ENCODE measurements at regions not wholly inside any gene's neighbourhood (a gene's known extent, or its start where the extent isn't known, plus 50 kb on each side); places are given as distances from the start of the nearest gene placed in this dataset.

GRCh38 chr16:73428121-73428520 is 380.2 kb upstream of the ZFHX3 start:
- H3K36me3 ChIP-seq (ENCODE audit: control insufficient read depth in 2 of 4, insufficient read depth in 4 of 4, low read length in 3 of 4): no peaks in the 10 kb centered on the region
- no peak overlapping the region for H2AFZ ChIP-seq (ENCODE audit: low read length)
- H3K23ac ChIP-seq (ENCODE audit: insufficient read length): no peak overlapping the region
- no peak overlapping the region for H3K27ac ChIP-seq (ENCODE audit: low read depth, low read length)
- ChIA-PET POLR2A (ENCODE audit: partially characterized antibody) (no interaction called here), CTCF (ENCODE audit: partially characterized antibody) (interaction anchor here (0.6 kb wide), 1 partner anchor 54 kb away, joined by 3 read pairs; no protein-coding TSS in a partner anchor)
- H3K4me2 ChIP-seq (ENCODE audit: insufficient read depth in 1 of 2, low read depth in 2 of 2, low read length in 2 of 2): no peak overlapping the region
- no peak overlapping the region for H2BK20ac ChIP-seq (ENCODE audit: low read length)
- no peak overlapping the region for H3K56ac ChIP-seq (replicated peaks; ENCODE audit: insufficient read length, low read depth, low read length)
- H3K4me3 ChIP-seq (ENCODE audit: extremely low read depth in 1 of 4, insufficient read depth in 2 of 4, low read depth in 3 of 4, low read length in 4 of 4): no peak overlapping the region
- no peak for FAIRE-seq
- H2BK120ac ChIP-seq (replicated peaks; ENCODE audit: low read depth, low read length): no peak overlapping the region
- no peak overlapping the region for H2BK15ac ChIP-seq (ENCODE audit: low read length)
- 88% methylated on average over 6 of the region's 10 CpGs; no CpG with 5 or more reads in 1 of the 2 experiments for WGBS, 2 experiments (ENCODE audit: extremely low coverage in 1 of 2, insufficient coverage in 1 of 2, insufficient read length in 1 of 2, insufficient replicate concordance in 2 of 2, low coverage in 1 of 2, low lambda C conversion rate in 2 of 2, missing lambda C conversion rate in 1 of 2)
- no peaks in the 10 kb centered on the region for H3K23me2 ChIP-seq (ENCODE audit: low read depth, low read length)
- H4K91ac ChIP-seq (replicated peaks; ENCODE audit: insufficient read length, low read length): no peak overlapping the region
- no peak overlapping the region for H3K4ac ChIP-seq (replicated peaks; ENCODE audit: insufficient read length, low read depth, low read length)
- H2AK5ac ChIP-seq (ENCODE audit: low read depth, low read length): no peak overlapping the region
- no peak overlapping the region for H3K14ac ChIP-seq (ENCODE audit: insufficient read length)
- no peaks in the 10 kb centered on the region for H4K20me1 ChIP-seq (replicated peaks in 1 of 2; ENCODE audit: control insufficient read depth in 1 of 2, insufficient read depth in 2 of 2, low read length in 2 of 2)
- no peaks in the 10 kb centered on the region for H3K79me2 ChIP-seq (ENCODE audit: control insufficient read depth in 1 of 2, insufficient read depth in 2 of 2, low read length in 2 of 2)
- no peaks in the 10 kb centered on the region for H3K27me3 ChIP-seq (replicated peaks in 1 of 4; ENCODE audit: control insufficient read depth in 3 of 4, extremely low read depth in 1 of 4, insufficient read depth in 3 of 4, low read length in 3 of 4)
- H2BK12ac ChIP-seq (ENCODE audit: low read depth, low read length): no peak overlapping the region
- H3K18ac ChIP-seq (ENCODE audit: extremely low read depth, low read length): no peak overlapping the region
- H4K5ac ChIP-seq (ENCODE audit: insufficient read length, low read depth, low read length): no peak overlapping the region
- no peaks in the 10 kb centered on the region for H3K79me1 ChIP-seq (ENCODE audit: low read depth, low read length)
- DNase-seq (ENCODE audit: low read depth in 1 of 2, low spot score in 2 of 2): no peak
- no peaks in the 10 kb centered on the region for H3K9me3 ChIP-seq (ENCODE audit: insufficient read depth in 2 of 2, low read depth in 1 of 2, low read length in 1 of 2)
- peaks cover 0 to 8% (median 4%) of the 10 kb centered on the region in 4 experiments; a peak in 4 of 7 replicates for H3K4me1 ChIP-seq (replicated peaks in 1 of 4; ENCODE audit: control insufficient read depth in 3 of 4, insufficient read depth in 4 of 4, low read length in 3 of 4)
- H3K9ac ChIP-seq (replicated peaks in 1 of 4; ENCODE audit: extremely low read depth in 1 of 4, low read depth in 3 of 4, low read length in 3 of 4): no peak overlapping the region
- no peak overlapping the region for H2BK5ac ChIP-seq (ENCODE audit: low read depth, low read length)
- no peak overlapping the region for H4K8ac ChIP-seq (ENCODE audit: extremely low read depth, insufficient read depth, low read length)
- no peak for TF ChIP-seq SIX5 (IDR thresholded peaks at IDR 0.05; ENCODE audit: low read depth, low read length)

Measured in H1 (cell line).